GM18519 (cell line): ENCODE measurements at regions not wholly inside any gene's neighbourhood (a gene's known extent, or its start where the extent isn't known, plus 50 kb on each side); places are given as distances from the start of the nearest gene placed in this dataset.

Source experiments
- ATAC-seq: cut with Tn5 transposase; IDR thresholded peaks from one replicate; pipeline ENCODE4 v1.9.1; 2021; ENCODE audit warnings: mild to moderate bottlenecking, moderate library complexity; ENCODE audit not compliant: unreplicated experiment, low FRiP score

- ATAC-seq: no peak
Measured at GRCh38 chr17:72360386-72360940, 239.6 kb downstream of the SOX9 start.

GRCh38 chr17:72361892-72362291 is 241.1 kb downstream of the SOX9 start:
- ATAC-seq: no peak

GRCh38 chr17:72362376-72363088 is 241.7 kb downstream of the SOX9 start:
- no peak for ATAC-seq

GRCh38 chr17:72363089-72363610 is 242.3 kb downstream of the SOX9 start:
- ATAC-seq: no peak

- no peak for ATAC-seq
Measured at GRCh38 chr17:72365857-72366414, 245.1 kb downstream of the SOX9 start.

- no peak for ATAC-seq
Measured at GRCh38 chr17:72366626-72367025, 245.8 kb downstream of the SOX9 start.

GRCh38 chr17:72368191-72368590 is 247.4 kb downstream of the SOX9 start:
- ATAC-seq: no peak

- no peak for ATAC-seq
Measured at GRCh38 chr17:72369366-72369765, 248.5 kb downstream of the SOX9 start.

GRCh38 chr17:72370819-72371218 is 250.0 kb downstream of the SOX9 start:
- no peak for ATAC-seq

GRCh38 chr17:72372185-72372584 is 251.4 kb downstream of the SOX9 start:
- ATAC-seq: no peak

GRCh38 chr17:72373910-72374741 is 253.3 kb downstream of the SOX9 start:
- ATAC-seq: no peak

- ATAC-seq: no peak
Measured at GRCh38 chr17:72376526-72377345, 255.9 kb downstream of the SOX9 start.

- no peak for ATAC-seq
Measured at GRCh38 chr17:72378414-72379390, 257.9 kb downstream of the SOX9 start.

- no peak for ATAC-seq
Measured at GRCh38 chr17:72379516-72379915, 258.7 kb downstream of the SOX9 start.

- ATAC-seq: no peak
Measured at GRCh38 chr17:72380120-72380519, 259.3 kb downstream of the SOX9 start.

GRCh38 chr17:72380737-72381136 is 259.9 kb downstream of the SOX9 start:
- no peak for ATAC-seq

GRCh38 chr17:72381597-72382397 is 261.0 kb downstream of the SOX9 start:
- ATAC-seq: no peak
